Progenitor cell of endocrine pancreas (in vitro differentiated cells): ENCODE measurements at regions not wholly inside any gene's neighbourhood (a gene's known extent, or its start where the extent isn't known, plus 50 kb on each side); places are given as distances from the start of the nearest gene placed in this dataset.

ENCODE experiments used
- DNase-seq: peaks from one replicate; pipeline ENCODE4 v3.0.0; 2021; ENCODE audit warnings: low spot score; ENCODE audit not compliant: unreplicated experiment
- H3K27ac Mint-ChIP-seq: 2 replicates; pipeline ENCODE4 v1.8.0; 2021; ENCODE audit warnings: mild to moderate bottlenecking, moderate library complexity, mixed read lengths
- H3K27me3 Mint-ChIP-seq: 2 replicates; pipeline ENCODE4 v1.8.0; 2021; ENCODE audit warnings: mixed read lengths
- H3K36me3 Mint-ChIP-seq: 2 replicates; pipeline ENCODE4 v1.8.0; 2022; ENCODE audit warnings: mixed read lengths; ENCODE audit not compliant: insufficient read depth
- H3K4me1 Mint-ChIP-seq: 2 replicates; pipeline ENCODE4 v1.8.0; 2021; ENCODE audit warnings: low read depth, mixed read lengths
- H3K4me3 Mint-ChIP-seq: 2 replicates; pipeline ENCODE4 v1.8.0; 2021; ENCODE audit warnings: low read depth, mild to moderate bottlenecking, moderate library complexity, mixed read lengths
- H3K9me3 Mint-ChIP-seq: 2 replicates; pipeline ENCODE4 v1.8.0; 2021; ENCODE audit warnings: low read depth, mixed read lengths
- TF ChIP-seq, protein P1 (sequence below): fragments of 200-600 bp; sonication (generic); IDR thresholded peaks from one replicate; pipeline ENCODE4 v1.5.0; 2021; ENCODE audit warnings: antibody characterized with exemption, mild to moderate bottlenecking; ENCODE audit not compliant: unreplicated experiment

DNA sequence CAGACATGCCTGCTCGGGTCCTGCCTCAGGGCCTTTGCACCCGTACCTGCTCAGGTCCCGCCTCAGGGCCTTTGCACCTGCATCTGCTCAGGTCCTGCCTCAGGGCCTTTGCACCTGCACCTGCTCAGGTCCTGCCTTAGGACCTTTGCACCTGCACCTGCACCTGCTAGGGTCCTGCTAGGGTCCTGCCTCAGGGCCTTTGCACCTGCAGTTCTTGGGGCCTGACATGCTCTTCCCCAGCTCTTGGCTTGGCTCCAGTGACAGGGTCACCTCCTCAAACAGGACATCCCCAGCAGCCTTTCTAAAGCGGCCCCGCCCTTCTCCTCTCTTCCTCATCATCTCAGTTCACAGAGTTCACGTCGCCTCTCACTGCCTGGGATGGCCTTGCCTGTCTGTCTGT lies 54.9 kb upstream of the NCOR2 start:
- H3K9me3 Mint-ChIP-seq = no peaks in the 10 kb centered on the region
- TF ChIP-seq, protein P1, sequence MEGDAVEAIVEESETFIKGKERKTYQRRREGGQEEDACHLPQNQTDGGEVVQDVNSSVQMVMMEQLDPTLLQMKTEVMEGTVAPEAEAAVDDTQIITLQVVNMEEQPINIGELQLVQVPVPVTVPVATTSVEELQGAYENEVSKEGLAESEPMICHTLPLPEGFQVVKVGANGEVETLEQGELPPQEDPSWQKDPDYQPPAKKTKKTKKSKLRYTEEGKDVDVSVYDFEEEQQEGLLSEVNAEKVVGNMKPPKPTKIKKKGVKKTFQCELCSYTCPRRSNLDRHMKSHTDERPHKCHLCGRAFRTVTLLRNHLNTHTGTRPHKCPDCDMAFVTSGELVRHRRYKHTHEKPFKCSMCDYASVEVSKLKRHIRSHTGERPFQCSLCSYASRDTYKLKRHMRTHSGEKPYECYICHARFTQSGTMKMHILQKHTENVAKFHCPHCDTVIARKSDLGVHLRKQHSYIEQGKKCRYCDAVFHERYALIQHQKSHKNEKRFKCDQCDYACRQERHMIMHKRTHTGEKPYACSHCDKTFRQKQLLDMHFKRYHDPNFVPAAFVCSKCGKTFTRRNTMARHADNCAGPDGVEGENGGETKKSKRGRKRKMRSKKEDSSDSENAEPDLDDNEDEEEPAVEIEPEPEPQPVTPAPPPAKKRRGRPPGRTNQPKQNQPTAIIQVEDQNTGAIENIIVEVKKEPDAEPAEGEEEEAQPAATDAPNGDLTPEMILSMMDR = no peak
- H3K4me3 Mint-ChIP-seq = no peak overlapping the region
- H3K27ac Mint-ChIP-seq = no peak overlapping the region
- no peak for DNase-seq
- H3K4me1 Mint-ChIP-seq = peaks cover 3% of the 10 kb centered on the region
- peaks cover 6% of the 10 kb centered on the region for H3K27me3 Mint-ChIP-seq
- H3K36me3 Mint-ChIP-seq = no peaks in the 10 kb centered on the region

DNA sequence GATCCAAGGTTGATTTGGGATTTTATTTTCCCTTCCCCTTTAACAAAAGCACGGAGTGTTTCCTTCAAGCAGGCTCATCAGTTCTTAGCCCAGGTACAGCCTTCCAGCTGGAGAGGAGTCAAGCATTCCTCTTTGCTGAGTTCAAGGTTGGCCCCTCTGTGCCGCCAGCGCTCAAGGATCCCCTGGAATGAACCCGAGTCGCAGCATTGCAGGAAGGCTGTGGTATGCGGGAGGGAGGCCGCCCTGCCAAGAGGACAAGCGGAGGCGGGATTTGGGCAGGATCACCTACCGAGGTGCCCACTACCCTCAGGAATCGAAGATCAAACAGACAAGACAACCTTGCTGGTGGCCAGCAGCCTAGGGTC lies 53.9 kb upstream of the NCOR2 start:
- Mint-ChIP-seq H3K4me3 (no peak overlapping the region), H3K9me3 (no peaks in the 10 kb centered on the region), H3K27ac (no peak overlapping the region), H3K4me1 (peaks cover under 1% of the 10 kb centered on the region), H3K36me3 (no peaks in the 10 kb centered on the region), H3K27me3 (peaks cover 6% of the 10 kb centered on the region)
- TF ChIP-seq, protein P1 = no peak
- DNase-seq = no peak

DNA sequence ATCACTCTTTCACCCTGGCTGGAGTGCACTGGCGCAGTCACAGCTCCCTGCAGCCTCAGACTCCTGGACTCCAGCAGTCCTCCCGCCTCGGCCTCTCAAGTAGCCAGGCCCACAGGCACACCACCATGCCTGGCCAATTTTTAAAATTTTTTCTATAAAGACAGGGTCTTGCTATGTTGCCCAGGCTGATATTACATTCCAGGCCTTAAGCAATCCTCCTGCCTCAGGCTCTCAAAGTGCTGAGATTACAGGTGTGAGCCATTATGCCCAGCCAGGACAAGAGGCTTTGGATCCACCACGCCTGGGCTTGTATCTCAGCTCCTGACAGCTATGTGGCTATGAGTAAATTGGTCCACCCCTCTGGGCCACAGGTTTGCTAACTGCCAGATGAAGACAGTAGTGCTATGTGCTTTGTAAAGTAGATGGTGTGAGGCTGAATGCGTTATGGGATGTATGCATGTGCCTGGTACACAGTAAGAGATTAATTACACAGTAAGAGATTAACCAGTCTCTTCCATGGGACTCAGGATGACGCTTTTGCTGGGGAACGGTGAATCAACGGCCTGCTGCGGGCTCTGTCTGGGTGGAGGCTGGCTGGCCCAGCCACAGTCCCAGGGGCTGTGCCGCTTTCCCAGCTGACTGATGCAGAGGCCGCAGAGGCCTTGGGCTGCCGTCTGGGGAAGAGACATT lies 53.3 kb upstream of the NCOR2 start:
- no peak overlapping the region for H3K4me3 Mint-ChIP-seq
- no peaks in the 10 kb centered on the region for H3K4me1 Mint-ChIP-seq
- H3K36me3 Mint-ChIP-seq = no peaks in the 10 kb centered on the region
- H3K27me3 Mint-ChIP-seq = peaks cover 6% of the 10 kb centered on the region
- no peak overlapping the region for H3K27ac Mint-ChIP-seq
- TF ChIP-seq, protein P1 = no peak
- H3K9me3 Mint-ChIP-seq = no peaks in the 10 kb centered on the region
- DNase-seq = no peak

DNA sequence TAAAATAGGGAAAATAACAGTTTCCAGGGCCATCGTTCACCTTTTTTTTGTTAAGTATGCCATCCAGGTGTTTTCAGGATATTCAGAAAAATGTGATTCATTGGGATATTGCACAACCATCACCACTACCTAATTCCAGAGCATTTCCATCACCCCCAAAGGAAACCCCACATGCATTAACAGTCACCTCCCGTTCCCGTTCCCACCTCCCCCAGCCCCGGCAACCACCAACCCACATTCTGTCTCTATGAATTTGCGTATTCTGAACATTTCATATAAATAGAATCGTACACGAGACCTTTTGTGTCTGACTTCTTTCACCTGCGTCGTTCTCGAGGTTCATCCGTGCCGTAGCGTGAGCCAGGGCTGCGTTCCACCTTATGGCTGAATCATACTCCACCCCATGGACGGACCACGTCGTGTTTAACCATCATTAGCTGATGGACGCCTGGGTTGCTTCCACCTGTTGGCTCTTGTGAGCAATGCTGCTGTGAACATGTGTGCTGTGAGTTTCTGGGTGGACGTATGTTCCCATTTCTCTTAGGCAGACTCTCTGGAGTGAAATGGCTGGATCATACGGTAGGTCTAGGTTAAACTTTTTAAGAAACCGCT lies 51.0 kb upstream of the NCOR2 start:
- TF ChIP-seq, protein P1 = no peak
- H3K4me1 Mint-ChIP-seq = no peaks in the 10 kb centered on the region
- H3K9me3 Mint-ChIP-seq = no peaks in the 10 kb centered on the region
- H3K27me3 Mint-ChIP-seq = peaks cover 6% of the 10 kb centered on the region
- no peak overlapping the region for H3K4me3 Mint-ChIP-seq
- no peak overlapping the region for H3K27ac Mint-ChIP-seq
- DNase-seq = no peak
- H3K36me3 Mint-ChIP-seq = no peaks in the 10 kb centered on the region

DNA sequence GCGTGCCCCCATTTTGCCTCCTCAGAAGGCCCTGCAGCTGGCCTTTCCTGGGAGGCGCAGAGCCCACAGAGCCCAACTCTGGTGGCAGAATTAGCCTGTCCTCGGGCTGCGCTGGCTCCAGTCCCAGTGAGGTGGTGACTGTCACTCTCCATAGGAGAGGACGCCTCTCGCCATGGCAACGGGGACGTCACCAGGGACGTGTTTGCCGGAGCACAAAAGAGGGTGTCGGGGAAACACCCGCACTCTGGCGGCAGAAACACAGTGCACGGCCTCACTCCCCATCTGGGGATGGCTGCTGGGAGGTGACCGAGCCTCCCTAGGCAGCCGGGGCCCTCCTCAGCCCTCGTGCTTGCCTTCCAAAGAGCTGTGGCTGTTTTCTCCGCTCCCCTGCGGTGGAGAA lies 50.2 kb upstream of the NCOR2 start:
- TF ChIP-seq, protein P1 = no peak
- peaks cover 10% of the 10 kb centered on the region for H3K27me3 Mint-ChIP-seq
- DNase-seq = no peak

More for the DNA sequence above, 50.2 kb upstream of the NCOR2 start:
- H3K4me3 Mint-ChIP-seq = no peak overlapping the region
- no peaks in the 10 kb centered on the region for H3K36me3 Mint-ChIP-seq
- no peaks in the 10 kb centered on the region for H3K4me1 Mint-ChIP-seq
- no peaks in the 10 kb centered on the region for H3K9me3 Mint-ChIP-seq
- no peak overlapping the region for H3K27ac Mint-ChIP-seq
